Transverse colon (tissue), 4 donors: ENCODE measurements at regions not wholly inside any gene's neighbourhood (a gene's known extent, or its start where the extent isn't known, plus 50 kb on each side); places are given as distances from the start of the nearest gene placed in this dataset.

Source experiments
- DNase-seq: peaks from one replicate; pipeline ENCODE4 v3.0.0-alpha.2; 2019
- H3K27ac ChIP-seq, 4 donors: fragments of 200-600 bp; sonication (generic); 2 replicates each; pipeline ENCODE4 v1.5.1; 2016 to 2018; ENCODE audit warnings: inconsistent platforms in 4 of 4
- H3K27me3 ChIP-seq: fragments of 200-600 bp; sonication (generic); 2 replicates; pipeline ENCODE4 v1.5.1; 2017; ENCODE audit warnings: inconsistent platforms
- H3K36me3 ChIP-seq, 4 donors: fragments of 200-600 bp; sonication (generic); 2 replicates each; pipeline ENCODE4 v1.5.1; 2017 to 2019; ENCODE audit warnings: inconsistent platforms in 4 of 4
- H3K4me1 ChIP-seq, 4 donors: fragments of 200-600 bp; sonication (generic); 2 replicates each; pipeline ENCODE4 v1.5.1; 2017 to 2020; ENCODE audit warnings: inconsistent platforms in 4 of 4
- H3K4me3 ChIP-seq, 4 donors: fragments of 200-600 bp; sonication (generic); 1 replicate in 1 of 4; 2 replicates in 3 of 4; pipeline versions ENCODE4 v1.5.1 to v1.6.1; 2017 to 2019; ENCODE audit warnings: inconsistent platforms in 4 of 4
- H3K9me3 ChIP-seq, 2 donors: fragments of 200-600 bp; sonication (generic); 2 replicates each; pipeline ENCODE4 v1.5.1; 2017 to 2019; ENCODE audit warnings: inconsistent platforms in 2 of 2
- CTCF ChIP-seq, 5 experiments: fragments of 200-600 bp in 3 of 5; fragments of 450-650 bp in 2 of 5; sonication (generic) in 3 of 5; IDR thresholded peaks; 1 replicate in 2 of 5; 2 replicates in 3 of 5; pipeline ENCODE4 v1.5.1; 2016 to 2017; ENCODE audit warnings: antibody characterized with exemption in 5 of 5, inconsistent platforms in 3 of 5, mild to moderate bottlenecking in 2 of 5, moderate library complexity in 1 of 5
- EP300 ChIP-seq: sonication (generic); formaldehyde crosslinking; IDR thresholded peaks from one replicate; pipeline ENCODE4 v1.6.1; 2017; ENCODE audit warnings: antibody characterized with exemption, low read depth
- POLR2A ChIP-seq: fragments of 450-650 bp; IDR thresholded peaks from one replicate; pipeline ENCODE4 v1.6.1; 2016; ENCODE audit warnings: antibody characterized with exemption, mild to moderate bottlenecking, moderate library complexity
- POLR2AphosphoS5 ChIP-seq, 3 donors: sonication (generic); formaldehyde crosslinking; IDR thresholded peaks; one replicate each; pipeline ENCODE4 v1.6.1; 2016; ENCODE audit warnings: antibody characterized with exemption in 3 of 3
- WGBS, 2 donors: methylation state at CpG; one replicate each; pipeline ENCODE4 v1.1.5; 2018; ENCODE audit warnings: low coverage in 1 of 2; 5-methylcytosine and 5-hydroxymethylcytosine counted together
- in situ Hi-C, 4 donors: fragments of 200-750 bp; cut with MboI; loops; one replicate each; pipeline versions ENCODE4 v1.15.0 to v1.15.1; 2017; ENCODE audit warnings: low sequenced_read_pairs in 3 of 4, low pct_ligation_motif_present in 1 of 4, low pct_unique_long_range_greater_than_20kb in 1 of 4
- intact Hi-C: fragments of 100-400 bp; cut with DNase I; formaldehyde crosslinking; loops from one replicate; pipeline ENCODE4 v1.15.1; 2023; ENCODE audit warnings: low total_unique reads

- intact Hi-C loops = no loop called here
- WGBS, 2 donors = 76 to 81% methylated on average over 3 of the region's 3 CpGs
These were observed 1100.0 kb downstream of the FAT4 start for GRCh38 chr4:126414741-126415140.

GRCh38 chr4:126419266-126419665 is 1104.5 kb downstream of the FAT4 start:
- H3K27ac ChIP-seq = no peak overlapping the region
- in situ Hi-C loops (no loop called here), intact Hi-C loops (no loop called here)
- no peak for DNase-seq
- H3K4me3 ChIP-seq = no peak overlapping the region
- TF ChIP-seq EP300 (no peak), CTCF (IDR thresholded peaks at IDR 0.05) (no peak), POLR2A (no peak), POLR2AphosphoS5 (IDR thresholded peaks at IDR 0.05) (no peak)
- peaks cover 3 to 4% of the 10 kb centered on the region in 2 donors for H3K9me3 ChIP-seq
- H3K36me3 ChIP-seq = no peaks in the 10 kb centered on the region
- H3K4me1 ChIP-seq = no peaks in the 10 kb centered on the region
- no peaks in the 10 kb centered on the region for H3K27me3 ChIP-seq

More at GRCh38 chr4:126414741-126415140, 1100.0 kb downstream of the FAT4 start:
- no peaks in the 10 kb centered on the region for H3K36me3 ChIP-seq
- in situ Hi-C loops = no loop called here
- no peaks in the 10 kb centered on the region for H3K4me1 ChIP-seq
- H3K9me3 ChIP-seq = peaks cover 0 to 6% of the 10 kb centered on the region in 2 donors
- no peak for DNase-seq
- TF ChIP-seq POLR2A (no peak), EP300 (no peak), POLR2AphosphoS5 (IDR thresholded peaks at IDR 0.05) (no peak), CTCF (IDR thresholded peaks at IDR 0.05) (no peak)
- H3K4me3 ChIP-seq = no peak overlapping the region
- H3K27me3 ChIP-seq = no peaks in the 10 kb centered on the region
- H3K27ac ChIP-seq = no peak overlapping the region

- no peak for DNase-seq
- in situ Hi-C loops = no loop called here
- Histone ChIP-seq H3K4me3 (no peak overlapping the region), H3K36me3 (no peaks in the 10 kb centered on the region), H3K27ac (no peak overlapping the region), H3K4me1 (no peaks in the 10 kb centered on the region), H3K9me3 (peaks cover 0 to 3% of the 10 kb centered on the region in 2 donors), H3K27me3 (no peaks in the 10 kb centered on the region)
- 36 to 42% methylated on average over 3 to 4 of the region's 4 CpGs for WGBS, 2 donors
- TF ChIP-seq EP300 (no peak), CTCF (IDR thresholded peaks at IDR 0.05) (no peak), POLR2AphosphoS5 (IDR thresholded peaks at IDR 0.05) (no peak), POLR2A (no peak)
- intact Hi-C loops = no loop called here
These were observed 1113.1 kb downstream of the FAT4 start for GRCh38 chr4:126427853-126428252.

GRCh38 chr4:126431049-126431448 is 1116.3 kb downstream of the FAT4 start:
- no peaks in the 10 kb centered on the region for H3K9me3 ChIP-seq
- intact Hi-C loops (no loop called here), in situ Hi-C loops (no loop called here)
- H3K27ac ChIP-seq = no peak overlapping the region
- H3K4me1 ChIP-seq = no peaks in the 10 kb centered on the region
- no peak for DNase-seq
- H3K4me3 ChIP-seq = no peak overlapping the region
- WGBS, 2 donors = 75 to 85% methylated on average over 6 of the region's 6 CpGs
- H3K27me3 ChIP-seq = no peaks in the 10 kb centered on the region
- TF ChIP-seq POLR2A (no peak), EP300 (no peak), CTCF (IDR thresholded peaks at IDR 0.05) (no peak)
- H3K36me3 ChIP-seq = no peaks in the 10 kb centered on the region
